OCI-LY7 (cell line): ENCODE measurements at regions not wholly inside any gene's neighbourhood (a gene's known extent, or its start where the extent isn't known, plus 50 kb on each side); places are given as distances from the start of the nearest gene placed in this dataset.

ENCODE experiments used
- EZH2phosphoT487 ChIP-seq: fragments of 200-600 bp; sonication (generic); IDR thresholded peaks from 2 replicates; pipeline ENCODE4 v1.6.1; 2018; ENCODE audit warnings: low read depth, borderline replicate concordance, mild to moderate bottlenecking, mixed run types, antibody characterized with exemption, low read length, moderate library complexity, mixed read lengths
- TF ChIP-seq, protein P1 (sequence below): fragments of 200-600 bp; sonication (generic); conservative IDR thresholded peaks from 2 replicates; pipeline ENCODE4 v1.5.1; 2014; ENCODE audit warnings: mild to moderate bottlenecking, antibody characterized with exemption, low read length, moderate library complexity, mixed read lengths

GRCh38 chr11:109756521-109756920, 334.5 kb downstream of the C11orf87 start:
- TF ChIP-seq, protein P1, sequence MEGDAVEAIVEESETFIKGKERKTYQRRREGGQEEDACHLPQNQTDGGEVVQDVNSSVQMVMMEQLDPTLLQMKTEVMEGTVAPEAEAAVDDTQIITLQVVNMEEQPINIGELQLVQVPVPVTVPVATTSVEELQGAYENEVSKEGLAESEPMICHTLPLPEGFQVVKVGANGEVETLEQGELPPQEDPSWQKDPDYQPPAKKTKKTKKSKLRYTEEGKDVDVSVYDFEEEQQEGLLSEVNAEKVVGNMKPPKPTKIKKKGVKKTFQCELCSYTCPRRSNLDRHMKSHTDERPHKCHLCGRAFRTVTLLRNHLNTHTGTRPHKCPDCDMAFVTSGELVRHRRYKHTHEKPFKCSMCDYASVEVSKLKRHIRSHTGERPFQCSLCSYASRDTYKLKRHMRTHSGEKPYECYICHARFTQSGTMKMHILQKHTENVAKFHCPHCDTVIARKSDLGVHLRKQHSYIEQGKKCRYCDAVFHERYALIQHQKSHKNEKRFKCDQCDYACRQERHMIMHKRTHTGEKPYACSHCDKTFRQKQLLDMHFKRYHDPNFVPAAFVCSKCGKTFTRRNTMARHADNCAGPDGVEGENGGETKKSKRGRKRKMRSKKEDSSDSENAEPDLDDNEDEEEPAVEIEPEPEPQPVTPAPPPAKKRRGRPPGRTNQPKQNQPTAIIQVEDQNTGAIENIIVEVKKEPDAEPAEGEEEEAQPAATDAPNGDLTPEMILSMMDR, result no peak
- no peak for TF ChIP-seq EZH2phosphoT487
